HG03439 (cell line): ENCODE measurements at regions not wholly inside any gene's neighbourhood (a gene's known extent, or its start where the extent isn't known, plus 50 kb on each side); places are given as distances from the start of the nearest gene placed in this dataset.

Experiments
- ATAC-seq: cut with Tn5 transposase; IDR thresholded peaks from one replicate; pipeline ENCODE4 v1.9.1; 2021; ENCODE audit warnings: mild to moderate bottlenecking, moderate library complexity; ENCODE audit not compliant: unreplicated experiment

DNA sequence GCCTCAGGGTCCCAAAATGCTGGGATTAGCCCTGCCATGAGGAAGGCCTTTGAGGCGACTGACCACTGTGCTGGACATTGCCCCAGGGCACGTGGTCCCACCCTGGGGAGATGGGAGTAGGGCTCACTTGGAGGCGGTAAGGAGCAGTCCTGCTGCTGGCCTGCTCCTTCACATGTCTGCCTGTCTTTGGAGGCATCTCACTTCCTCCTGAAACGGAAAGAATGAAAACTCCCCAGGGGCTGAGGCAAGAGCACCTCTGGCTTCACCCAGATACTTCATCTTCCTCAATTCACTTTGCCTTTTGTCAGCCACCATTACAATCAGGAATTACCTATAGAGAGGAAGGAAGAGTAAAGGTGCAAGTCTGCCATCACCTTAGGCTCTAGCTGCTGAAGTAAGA is 59.9 kb upstream of the GATA6 start:
- no peak for ATAC-seq

GRCh38 chr18:22110461-22110924 is 58.9 kb upstream of the GATA6 start:
- ATAC-seq, result no peak

DNA sequence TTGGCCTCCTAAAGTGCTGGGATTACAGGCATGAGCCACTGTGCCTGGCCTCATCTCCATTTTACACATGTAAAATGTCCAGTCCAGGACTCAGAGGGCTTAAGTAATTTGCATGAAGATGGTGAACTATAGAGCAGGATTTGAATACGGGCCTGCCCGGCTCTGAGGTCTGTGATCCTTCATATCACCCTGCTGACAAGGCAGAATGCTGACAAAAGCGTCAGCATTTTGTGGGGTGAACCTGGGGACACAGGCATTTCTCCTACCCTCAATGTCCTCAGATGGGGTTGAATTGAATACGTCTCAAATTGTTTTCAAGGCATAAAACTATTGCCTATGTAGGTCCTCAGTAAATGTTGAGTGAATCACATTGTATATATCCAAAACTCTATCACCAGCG is 57.2 kb upstream of the GATA6 start:
- ATAC-seq, result no peak

DNA sequence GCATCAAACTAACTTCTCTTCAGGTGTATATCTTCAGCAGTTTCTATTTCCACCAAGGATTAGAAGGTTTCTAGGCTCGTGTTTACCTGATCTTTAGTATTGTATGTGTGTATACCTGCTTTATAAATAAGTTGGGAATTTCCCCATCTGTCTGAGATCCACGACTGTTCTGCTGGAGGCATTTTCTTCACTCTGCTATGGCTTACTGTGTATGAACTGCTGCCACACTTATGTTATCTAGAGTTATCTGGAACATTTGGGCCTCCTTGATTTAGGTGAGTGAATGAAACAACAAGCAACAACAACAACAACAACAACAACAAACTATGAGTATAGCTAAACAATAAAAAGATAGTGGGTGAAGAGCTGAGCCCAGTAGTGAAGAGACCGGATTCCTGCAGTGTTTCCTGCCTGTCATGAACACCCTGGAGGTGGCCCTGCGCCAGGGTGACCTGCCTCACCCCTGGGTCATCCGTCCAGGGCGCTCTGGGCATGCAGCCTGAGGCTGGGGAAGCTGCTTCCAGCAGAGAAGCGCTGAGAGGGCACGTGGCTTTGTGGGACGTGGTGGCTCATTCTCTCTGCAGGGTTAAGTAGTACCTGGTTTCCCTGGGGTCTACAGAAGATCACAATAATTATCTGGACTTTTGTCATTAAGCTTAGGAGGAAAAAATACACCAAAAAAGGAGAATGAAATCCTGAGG is 56.1 kb upstream of the GATA6 start:
- no peak for ATAC-seq

- ATAC-seq, result no peak
Measured at GRCh38 chr18:22114526-22115321, 54.7 kb upstream of the GATA6 start.

DNA sequence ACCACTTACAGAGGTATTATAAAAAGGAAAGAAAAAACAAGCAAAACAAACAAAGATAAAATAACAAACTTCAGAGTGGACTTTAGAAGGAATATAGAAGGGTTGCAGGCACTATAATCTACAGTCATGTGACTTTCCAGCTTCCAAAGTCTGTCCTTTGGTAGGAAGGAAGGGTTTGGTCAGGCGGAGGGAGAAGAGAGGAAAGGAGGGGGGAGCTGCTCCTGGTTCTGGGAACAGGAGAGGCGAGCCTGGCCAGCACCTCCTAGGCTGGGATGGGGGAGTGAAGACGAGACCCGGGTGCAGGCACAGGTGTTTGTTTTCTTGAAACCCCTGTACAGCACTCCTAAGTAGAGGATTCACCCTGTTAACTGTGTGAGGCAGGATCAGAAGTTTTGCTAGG is 53.8 kb upstream of the GATA6 start:
- no peak for ATAC-seq
